ENCODE measurements at regions not wholly inside any gene's neighbourhood (a gene's known extent, or its start where the extent isn't known, plus 50 kb on each side); places are given as distances from the start of the nearest gene placed in this dataset.

DNA sequence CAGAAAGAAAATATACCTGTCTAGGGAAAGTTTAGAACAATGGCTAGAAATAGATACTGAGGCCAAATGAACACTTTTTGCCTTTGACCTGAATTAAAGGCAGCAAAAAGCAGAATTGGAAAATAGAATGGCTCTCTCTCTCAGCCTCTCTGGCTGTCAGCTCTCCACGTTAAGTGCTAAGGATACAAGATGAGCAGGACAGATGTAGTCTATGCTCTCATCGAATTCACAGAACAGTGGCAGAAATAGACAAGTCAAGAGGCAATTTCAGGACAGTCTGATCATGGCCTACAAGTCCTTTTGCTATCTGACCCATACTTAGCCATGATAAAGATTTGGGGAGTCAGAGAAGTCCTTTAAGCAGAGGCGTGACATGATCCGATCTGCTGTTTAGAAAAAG is 120.2 kb upstream of the CREB1 start:
- TF ChIP-seq POLR2A (IDR thresholded peaks at IDR 0.05; ENCODE audit: low read depth, low read length) (no peak), CTCF (conservative IDR thresholded peaks at IDR 0.05; ENCODE audit: low read depth, low read length) (no peak), CHD1 (IDR thresholded peaks at IDR 0.05; ENCODE audit: low read depth, low read length) (no peak), CEBPB (IDR thresholded peaks at IDR 0.05; ENCODE audit: low read depth, low read length) (no peak)

Data from IMR-90 (cell line).